Activated T-cell treated with anti-CD3 and anti-CD28 coated beads for 24 hours (primary cell): ENCODE measurements at regions not wholly inside any gene's neighbourhood (a gene's known extent, or its start where the extent isn't known, plus 50 kb on each side); places are given as distances from the start of the nearest gene placed in this dataset.

Source experiments
- DNase-seq: peaks from one replicate; pipeline ENCODE4 v3.0.0-alpha.2; 2020; ENCODE audit warnings: low read depth

DNA sequence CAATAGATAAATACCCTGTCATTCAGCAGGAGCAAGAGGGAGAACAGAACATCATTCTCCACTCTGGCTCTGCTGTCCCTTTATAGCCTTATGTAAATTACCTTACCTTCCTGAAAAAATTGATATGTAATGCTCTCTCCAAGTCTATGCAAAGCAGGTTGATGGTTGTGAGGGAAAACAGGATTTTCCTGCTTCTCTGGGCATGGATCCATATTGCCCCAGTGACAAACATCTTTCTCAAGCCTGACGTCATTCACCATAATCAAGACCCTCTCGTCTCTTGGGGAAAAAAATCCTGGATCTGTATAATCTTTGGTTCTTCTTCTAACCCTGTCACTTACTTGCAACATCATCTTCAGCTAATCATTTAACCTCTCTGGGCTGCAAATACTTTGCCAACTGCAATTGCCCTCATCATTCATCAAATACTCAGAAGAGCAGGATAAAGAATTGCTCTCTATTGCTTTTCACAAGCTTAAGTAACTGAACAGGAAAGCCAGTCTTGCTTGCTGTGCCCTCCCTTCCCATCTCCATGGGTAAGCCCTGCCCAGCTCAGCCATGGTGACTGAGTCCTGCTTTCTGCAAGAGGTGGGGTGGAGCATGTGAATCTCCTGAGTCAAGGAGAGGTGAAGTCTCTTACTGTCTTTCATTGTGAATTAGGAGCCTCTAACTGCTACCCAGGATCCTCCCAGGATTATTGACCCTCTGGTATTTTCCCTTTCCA lies 123.7 kb upstream of the KLF7 start:
- DNase-seq, result no peak

- no peak for DNase-seq
Observed at GRCh38 chr2:207290833-207291624, 125.3 kb upstream of the KLF7 start.

DNA sequence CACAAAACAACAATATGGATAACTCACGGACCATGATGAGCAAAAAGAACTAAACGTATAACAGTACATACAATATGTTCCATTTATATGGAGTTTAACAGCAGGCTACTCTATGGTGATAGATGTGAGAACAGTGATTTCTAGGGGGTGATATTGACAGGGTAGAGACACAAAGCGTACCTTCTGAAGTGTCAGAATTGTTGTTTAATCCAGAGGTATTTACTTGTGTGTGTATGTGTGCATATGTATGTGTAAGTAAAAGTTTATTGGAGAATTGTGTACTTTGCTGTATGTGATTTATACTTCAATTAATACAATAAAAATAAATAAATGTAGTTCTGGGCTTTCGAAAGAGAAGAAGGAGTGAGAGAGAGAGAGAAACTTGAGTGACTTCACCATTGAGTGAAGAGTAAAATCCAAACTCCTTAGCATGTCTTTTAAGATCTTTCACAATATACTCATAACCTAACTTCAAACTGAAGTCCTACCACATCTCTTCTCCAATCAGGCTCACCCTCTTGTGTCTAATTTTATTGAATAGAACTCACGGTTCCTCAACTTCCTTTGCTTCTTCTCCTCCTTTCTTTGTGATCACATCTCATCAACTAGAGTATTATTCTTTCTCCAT lies 126.0 kb upstream of the KLF7 start:
- DNase-seq, result no peak

GRCh38 chr2:207296265-207296948 lies 130.7 kb upstream of the KLF7 start:
- DNase-seq, result no peak

DNA sequence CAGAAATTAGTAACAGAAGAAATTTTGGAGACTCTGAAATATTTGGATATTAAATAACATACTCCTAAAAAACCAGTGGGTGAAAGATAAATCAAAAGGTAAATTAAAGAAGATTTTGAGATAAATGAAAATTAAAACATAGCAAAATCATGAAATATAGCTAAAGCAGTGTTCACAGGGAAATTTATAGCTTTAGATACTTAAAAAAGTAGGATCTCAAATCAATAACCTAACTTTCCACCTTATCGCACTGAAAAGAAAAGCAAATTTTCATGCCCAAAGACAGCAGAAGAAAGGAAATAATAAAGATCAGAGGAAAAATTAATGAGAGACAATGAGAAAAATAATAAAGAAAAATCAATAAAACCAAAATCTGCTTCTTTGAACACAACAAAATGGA lies 135.1 kb upstream of the KLF7 start:
- no peak for DNase-seq

DNA sequence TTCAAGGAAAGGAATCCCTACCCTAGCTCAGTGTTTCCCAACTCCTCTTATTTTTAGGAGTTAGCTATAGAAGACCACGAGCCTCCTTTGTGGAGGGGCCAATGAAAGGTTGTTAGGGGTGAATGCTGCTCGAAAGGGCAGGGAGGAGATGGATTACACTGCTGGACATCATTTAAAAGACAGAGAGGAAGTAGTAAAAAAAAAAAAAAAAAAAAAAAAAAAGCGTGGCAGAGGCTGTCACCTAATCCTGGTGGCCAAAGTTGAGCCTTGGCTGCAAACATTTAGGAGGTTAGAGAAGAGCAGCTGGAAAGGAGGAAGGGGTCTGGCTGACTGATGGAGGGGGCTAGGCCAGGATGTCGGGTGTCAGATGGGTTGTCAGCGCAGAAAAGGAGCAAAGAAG lies 139.0 kb upstream of the KLF7 start:
- no peak for DNase-seq

DNA sequence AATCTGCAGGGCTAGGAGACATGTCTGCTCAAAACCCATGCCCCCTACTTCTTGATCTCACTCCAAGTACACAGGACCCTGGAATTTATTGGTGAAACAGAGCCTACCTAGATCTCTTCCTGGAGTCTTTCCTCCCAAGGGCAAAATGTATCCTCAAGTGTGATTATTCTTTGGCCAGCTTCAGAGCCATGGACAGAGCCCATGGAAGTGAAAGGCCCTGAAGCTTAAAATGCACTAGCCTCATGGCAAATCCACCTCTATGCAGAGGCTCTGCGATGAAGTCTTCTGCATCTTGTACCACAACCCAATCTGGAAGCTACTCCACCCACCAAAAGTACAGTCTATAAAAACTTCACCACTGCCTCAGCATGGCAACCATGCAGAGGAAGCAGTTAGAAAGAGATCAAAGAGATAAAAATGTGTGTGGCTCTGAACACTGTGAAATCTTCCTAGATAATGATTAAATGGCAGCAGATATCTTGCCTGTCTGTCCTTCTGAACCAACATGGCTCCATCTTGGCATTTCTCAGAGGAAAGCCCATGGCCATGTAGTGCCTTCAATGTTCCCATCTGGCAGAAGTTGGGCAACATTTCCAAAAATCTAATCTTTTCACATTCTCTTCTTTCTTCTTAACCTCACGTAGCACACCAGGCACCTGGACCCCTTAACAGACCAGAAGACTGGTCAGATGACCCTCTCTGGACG lies 142.9 kb upstream of the KLF7 start:
- DNase-seq, result no peak

DNA sequence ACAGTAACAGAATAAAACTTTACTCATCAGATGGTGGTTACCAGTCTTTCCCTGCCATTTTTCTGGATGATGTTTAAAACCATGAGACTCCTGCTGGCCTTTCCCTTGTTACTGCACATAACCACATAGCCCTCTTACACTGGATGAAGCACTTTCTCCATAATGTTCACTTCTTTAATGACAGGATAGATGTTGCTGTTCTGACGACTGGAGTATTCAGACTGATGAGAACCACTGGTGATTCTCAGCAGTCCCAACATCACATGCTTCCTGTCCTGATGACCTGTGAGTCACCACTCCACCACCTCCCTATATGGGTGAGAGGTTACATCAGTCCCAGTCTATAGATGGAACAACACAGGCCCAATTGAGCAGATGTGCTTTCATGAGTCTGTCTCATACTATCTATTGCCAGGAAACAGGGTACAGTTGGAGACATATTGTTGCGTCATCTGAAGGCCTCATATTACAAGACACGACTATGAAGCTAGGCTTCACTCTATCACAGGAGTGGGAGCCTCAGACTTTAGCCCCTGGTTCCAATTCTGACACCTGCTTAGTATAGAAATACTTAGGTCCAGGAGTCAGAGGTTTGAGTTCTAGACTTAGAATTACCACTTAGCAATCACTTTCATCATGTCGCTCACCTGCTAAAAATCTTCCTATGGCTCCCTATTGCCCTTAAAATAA lies 145.7 kb upstream of the KLF7 start:
- DNase-seq, result no peak

GRCh38 chr2:207312006-207312356 lies 146.2 kb upstream of the KLF7 start:
- DNase-seq, result no peak

- DNase-seq, result no peak
Observed at GRCh38 chr2:207313947-207314346, 148.2 kb upstream of the KLF7 start.

- DNase-seq, result no peak
Observed at GRCh38 chr2:207315131-207315530, 149.4 kb upstream of the KLF7 start.

DNA sequence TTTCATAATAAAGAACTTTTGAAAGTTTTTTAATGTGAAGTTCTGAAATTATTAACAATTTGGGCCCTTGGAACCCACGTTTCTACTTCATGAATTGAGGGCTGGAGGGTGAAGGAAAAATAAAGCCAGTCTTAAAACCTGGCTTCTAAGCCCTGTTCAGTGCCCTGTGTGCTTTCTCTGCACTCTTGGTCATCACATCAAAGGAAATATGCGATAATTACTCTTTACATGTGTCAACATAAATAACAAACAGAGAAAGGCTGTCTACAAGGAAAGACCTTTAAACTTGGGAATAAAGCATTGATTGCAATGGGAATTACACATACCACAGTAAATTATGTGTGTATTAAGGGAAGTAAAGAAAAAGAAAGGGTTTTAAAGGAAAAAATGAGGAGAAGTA lies 150.7 kb upstream of the KLF7 start:
- DNase-seq, result no peak

DNA sequence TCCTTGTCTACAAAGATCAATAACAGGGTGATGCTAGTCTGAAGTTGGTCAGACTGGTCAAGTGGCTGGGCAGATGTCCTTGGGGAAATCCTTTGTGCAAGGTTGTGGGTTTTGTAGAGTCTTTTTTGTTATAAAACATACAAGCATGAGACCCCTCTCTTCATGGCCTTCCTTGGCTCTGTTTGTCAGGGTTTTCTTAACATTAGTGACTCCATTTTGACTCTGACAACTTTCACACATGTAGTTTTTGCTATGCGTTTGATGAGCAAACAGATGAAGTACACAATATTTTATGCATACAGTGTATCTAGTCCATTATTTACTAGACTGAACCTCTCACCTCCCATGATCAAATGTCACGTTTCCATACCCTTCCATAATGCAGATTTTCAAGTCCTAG lies 151.2 kb upstream of the KLF7 start:
- DNase-seq, result no peak

- DNase-seq, result no peak
Observed at GRCh38 chr2:207317378-207317984, 151.7 kb upstream of the KLF7 start.

DNA sequence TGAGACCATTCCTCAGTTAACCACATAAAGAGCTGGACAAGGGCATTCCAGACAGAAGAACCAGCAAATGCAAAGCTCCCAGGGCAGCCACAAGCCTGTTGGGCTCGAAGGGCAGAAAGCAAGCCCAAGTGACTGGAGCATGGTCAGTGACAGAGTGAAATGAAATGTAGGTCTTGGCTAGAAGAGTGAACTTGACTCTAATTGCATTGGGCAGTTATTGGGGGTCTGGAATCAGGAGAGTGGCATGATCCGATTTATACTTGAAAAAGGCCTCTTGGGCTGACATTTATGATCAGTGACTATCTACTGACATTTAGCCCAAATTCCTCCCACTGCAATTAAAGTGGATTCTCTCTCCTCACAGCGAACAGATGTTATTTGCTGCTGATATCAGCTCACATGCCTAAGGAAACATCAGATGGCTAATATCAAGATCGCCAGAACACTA lies 152.5 kb upstream of the KLF7 start:
- no peak for DNase-seq

- DNase-seq, result no peak
Observed at GRCh38 chr2:207319316-207319715, 153.6 kb upstream of the KLF7 start.

DNA sequence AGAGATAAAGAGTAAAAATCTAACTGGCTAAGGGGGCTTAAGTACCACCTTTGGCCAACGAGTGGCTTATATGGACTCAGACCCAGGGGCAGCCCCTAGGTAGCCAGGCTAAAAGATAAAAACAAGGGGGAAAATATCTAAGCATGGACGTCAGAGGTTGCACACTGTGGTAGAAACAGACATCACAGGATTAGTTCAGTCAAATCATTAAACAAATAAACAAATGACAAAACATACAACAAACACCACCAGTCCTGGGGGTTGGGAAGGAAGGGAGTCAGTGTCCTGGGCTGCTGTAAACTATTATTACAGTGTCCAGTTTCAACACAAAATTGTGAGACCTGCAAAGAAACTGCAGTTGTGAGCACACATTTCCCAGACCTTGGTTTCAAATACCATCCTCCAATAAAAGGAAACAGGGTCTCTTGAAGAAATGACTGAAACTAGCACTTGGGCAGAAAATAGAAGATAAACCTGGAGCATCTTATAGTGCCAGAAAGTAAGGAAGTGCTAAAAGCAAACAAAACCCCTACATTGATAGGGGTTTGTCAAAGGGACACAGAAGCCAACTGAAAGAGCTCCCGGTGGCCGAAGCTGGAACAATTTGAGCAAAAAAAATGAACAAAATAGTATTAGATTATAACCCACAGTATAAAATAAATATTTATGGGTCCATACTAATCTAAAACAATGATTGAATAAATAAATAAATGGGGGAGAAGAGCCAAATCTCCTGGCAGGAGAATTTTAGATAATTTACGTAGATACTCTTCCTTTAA lies 154.8 kb upstream of the KLF7 start:
- no peak for DNase-seq

GRCh38 chr2:207321514-207321913 lies 155.8 kb upstream of the KLF7 start:
- DNase-seq, result no peak

- no peak for DNase-seq
Observed at GRCh38 chr2:207324001-207324400, 158.3 kb upstream of the KLF7 start.

DNA sequence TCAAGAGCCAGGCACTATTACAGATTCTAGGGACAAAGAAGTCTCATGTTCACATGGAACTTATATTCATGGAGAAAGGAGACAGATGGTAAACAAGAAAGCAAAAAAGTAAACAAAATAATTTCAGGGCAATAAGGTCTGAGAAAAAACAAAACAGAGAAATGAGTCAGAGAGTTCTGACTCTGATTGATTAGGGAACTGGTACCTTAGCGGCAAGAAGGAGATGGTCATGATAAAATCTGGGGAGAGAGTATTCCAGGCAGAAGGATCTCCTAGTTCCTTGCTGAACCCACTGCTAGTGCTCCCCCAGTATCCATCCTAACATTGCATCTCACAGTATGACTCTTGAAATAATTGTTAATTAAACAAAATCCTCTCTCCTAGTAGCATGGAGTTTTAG lies 161.8 kb upstream of the KLF7 start:
- DNase-seq, result no peak
